ENCODE measurements at regions not wholly inside any gene's neighbourhood (a gene's known extent, or its start where the extent isn't known, plus 50 kb on each side); places are given as distances from the start of the nearest gene placed in this dataset.

DNA sequence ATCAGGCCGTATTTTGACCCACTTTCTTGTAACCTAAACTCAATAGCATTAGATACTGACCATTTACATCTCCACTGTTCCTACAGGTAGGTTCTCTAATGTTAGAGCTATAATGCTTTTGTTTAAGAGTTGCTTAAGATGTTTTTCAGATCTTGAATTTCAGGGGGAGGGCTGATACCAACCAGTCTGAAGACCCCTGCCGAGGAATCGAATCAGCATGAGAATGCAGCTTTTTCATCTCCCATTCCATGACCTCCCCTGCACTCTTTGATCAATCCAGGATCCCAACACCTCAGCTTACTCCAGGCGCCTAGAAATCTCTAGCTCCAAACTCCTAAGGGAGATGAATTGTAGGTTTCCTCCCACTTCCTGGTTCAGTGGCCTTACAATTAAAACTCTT lies 120.5 kb upstream of the MC4R start:
- Histone ChIP-seq H3K4me3 (replicated peaks in 1 of 3; ENCODE audit: low read depth in 2 of 3, low read length in 3 of 3) (no peak overlapping the region), H3K79me2 (ENCODE audit: insufficient read depth, low read length) (no peaks in the 10 kb centered on the region), H3K9ac (ENCODE audit: insufficient read depth, low read length, poor library complexity, severe bottlenecking) (no peak overlapping the region), H3K4me1 (ENCODE audit: control insufficient read depth in 1 of 2, insufficient read depth in 2 of 2, low read length in 2 of 2) (no peaks in the 10 kb centered on the region), H3K27me3 (ENCODE audit: control insufficient read depth in 2 of 2, insufficient read depth in 2 of 2, low read length in 2 of 2) (no peaks in the 10 kb centered on the region), H3K36me3 (replicated peaks in 1 of 2; ENCODE audit: control insufficient read depth in 1 of 2, insufficient read depth in 2 of 2, low read length in 2 of 2) (no peaks in the 10 kb centered on the region), H2AFZ (ENCODE audit: insufficient read depth, low read depth, low read length, poor library complexity, severe bottlenecking) (no peak overlapping the region), H4K20me1 (ENCODE audit: insufficient read depth, low read length) (no peaks in the 10 kb centered on the region), H3K9me3 (replicated peaks in 1 of 2; ENCODE audit: control insufficient read depth in 1 of 2, insufficient read depth in 1 of 2, low read length in 2 of 2) (no peaks in the 10 kb centered on the region), H3K27ac (ENCODE audit: low read depth in 1 of 2, low read length in 2 of 2) (no peak overlapping the region), H3K4me2 (replicated peaks; ENCODE audit: extremely low read depth, low read length, poor library complexity, severe bottlenecking) (no peak overlapping the region)
- H3K4me3 Mint-ChIP-seq, result no peak overlapping the region
- WGBS (ENCODE audit: insufficient coverage), result 80% methylated on average over 2 of the region's 4 CpGs
- DNase-seq, result no peak
- H3K36me3 Mint-ChIP-seq, result no peaks in the 10 kb centered on the region
- TF ChIP-seq, protein P1, sequence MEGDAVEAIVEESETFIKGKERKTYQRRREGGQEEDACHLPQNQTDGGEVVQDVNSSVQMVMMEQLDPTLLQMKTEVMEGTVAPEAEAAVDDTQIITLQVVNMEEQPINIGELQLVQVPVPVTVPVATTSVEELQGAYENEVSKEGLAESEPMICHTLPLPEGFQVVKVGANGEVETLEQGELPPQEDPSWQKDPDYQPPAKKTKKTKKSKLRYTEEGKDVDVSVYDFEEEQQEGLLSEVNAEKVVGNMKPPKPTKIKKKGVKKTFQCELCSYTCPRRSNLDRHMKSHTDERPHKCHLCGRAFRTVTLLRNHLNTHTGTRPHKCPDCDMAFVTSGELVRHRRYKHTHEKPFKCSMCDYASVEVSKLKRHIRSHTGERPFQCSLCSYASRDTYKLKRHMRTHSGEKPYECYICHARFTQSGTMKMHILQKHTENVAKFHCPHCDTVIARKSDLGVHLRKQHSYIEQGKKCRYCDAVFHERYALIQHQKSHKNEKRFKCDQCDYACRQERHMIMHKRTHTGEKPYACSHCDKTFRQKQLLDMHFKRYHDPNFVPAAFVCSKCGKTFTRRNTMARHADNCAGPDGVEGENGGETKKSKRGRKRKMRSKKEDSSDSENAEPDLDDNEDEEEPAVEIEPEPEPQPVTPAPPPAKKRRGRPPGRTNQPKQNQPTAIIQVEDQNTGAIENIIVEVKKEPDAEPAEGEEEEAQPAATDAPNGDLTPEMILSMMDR (IDR thresholded peaks at IDR 0.05), result no peak
- peaks cover 0 to 3% (median 0%) of the 10 kb centered on the region in 3 donors for H3K27me3 Mint-ChIP-seq (ENCODE audit: low read depth in 3 of 3)
- H3K27ac Mint-ChIP-seq, result no peak overlapping the region
- intact Hi-C loops (cut with micrococcal nuclease), result no loop called here
- H3K9me3 Mint-ChIP-seq, result peaks cover 0 to 4% (median 0%) of the 10 kb centered on the region in 7 donors
- H3K4me1 Mint-ChIP-seq, result no peaks in the 10 kb centered on the region

DNA sequence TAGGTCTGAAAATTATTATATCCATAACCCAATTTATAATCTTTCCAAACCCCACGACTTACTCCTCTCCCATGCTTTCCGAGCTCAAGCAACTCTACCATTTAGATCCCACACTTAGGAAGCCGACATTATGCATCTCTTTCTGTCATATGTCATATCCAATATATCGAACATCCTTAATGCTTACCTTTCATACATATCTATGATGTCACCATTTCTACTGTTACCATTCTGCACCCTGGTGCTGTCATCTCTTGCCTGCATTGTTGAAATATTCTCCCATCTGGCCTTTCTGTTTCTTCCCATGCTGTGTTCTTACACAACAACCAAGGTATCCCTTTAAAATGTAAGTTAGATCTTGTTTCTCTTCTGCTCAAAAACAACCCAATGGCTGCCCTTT lies 127.1 kb upstream of the MC4R start:
- WGBS (ENCODE audit: insufficient coverage), result 96% methylated on average over 4 of the region's 4 CpGs
- no peaks in the 10 kb centered on the region for H3K36me3 ChIP-seq (replicated peaks in 1 of 2; ENCODE audit: control insufficient read depth in 1 of 2, insufficient read depth in 2 of 2, low read length in 2 of 2)
- no peak overlapping the region for H3K4me3 ChIP-seq (replicated peaks in 1 of 3; ENCODE audit: low read depth in 2 of 3, low read length in 3 of 3)
- no peaks in the 10 kb centered on the region for H3K27me3 ChIP-seq (ENCODE audit: control insufficient read depth in 2 of 2, insufficient read depth in 2 of 2, low read length in 2 of 2)
- H4K20me1 ChIP-seq (ENCODE audit: insufficient read depth, low read length), result no peaks in the 10 kb centered on the region
- peaks cover 0 to 3% (median 0%) of the 10 kb centered on the region in 3 donors for H3K27me3 Mint-ChIP-seq (ENCODE audit: low read depth in 3 of 3)
- H3K4me1 ChIP-seq (ENCODE audit: control insufficient read depth in 1 of 2, insufficient read depth in 2 of 2, low read length in 2 of 2), result no peaks in the 10 kb centered on the region
- H3K4me3 Mint-ChIP-seq, result no peak overlapping the region
- DNase-seq, result no peak
- intact Hi-C loops (cut with micrococcal nuclease), result no loop called here
- no peaks in the 10 kb centered on the region for H3K9me3 ChIP-seq (replicated peaks in 1 of 2; ENCODE audit: control insufficient read depth in 1 of 2, insufficient read depth in 1 of 2, low read length in 2 of 2)
- H3K9ac ChIP-seq (ENCODE audit: insufficient read depth, low read length, poor library complexity, severe bottlenecking), result no peak overlapping the region
- no peak overlapping the region for H3K4me2 ChIP-seq (replicated peaks; ENCODE audit: extremely low read depth, low read length, poor library complexity, severe bottlenecking)
- H3K27ac Mint-ChIP-seq, result no peak overlapping the region
- peaks cover 0 to 3% (median 0%) of the 10 kb centered on the region in 7 donors for H3K9me3 Mint-ChIP-seq
- H3K4me1 Mint-ChIP-seq, result no peaks in the 10 kb centered on the region
- TF ChIP-seq, protein P1 (IDR thresholded peaks at IDR 0.05), result no peak
- H3K36me3 Mint-ChIP-seq, result no peaks in the 10 kb centered on the region
- H3K27ac ChIP-seq (ENCODE audit: low read depth in 1 of 2, low read length in 2 of 2), result no peak overlapping the region
- H2AFZ ChIP-seq (ENCODE audit: insufficient read depth, low read depth, low read length, poor library complexity, severe bottlenecking), result no peak overlapping the region
- H3K79me2 ChIP-seq (ENCODE audit: insufficient read depth, low read length), result no peaks in the 10 kb centered on the region
